ENCODE measurements at regions not wholly inside any gene's neighbourhood (a gene's known extent, or its start where the extent isn't known, plus 50 kb on each side); places are given as distances from the start of the nearest gene placed in this dataset.

GRCh38 chr17:79453481-79453880 is 157.4 kb downstream of the RBFOX3 start:
- Histone ChIP-seq H3K27me3 (peaks cover 12% of the 10 kb centered on the region), H3K27ac (no peak overlapping the region), H3K4me3 (no peak overlapping the region), H3K36me3 (no peaks in the 10 kb centered on the region), H3K4me1 (no peaks in the 10 kb centered on the region), H3K9me3 (no peaks in the 10 kb centered on the region)
- ATAC-seq, result no peak
- no CpG with 5 or more reads among the region's 6 CpGs for WGBS, 2 donors (ENCODE audit: low coverage in 1 of 2)
- TF ChIP-seq EP300 (IDR thresholded peaks at IDR 0.05) (no peak), CTCF (IDR thresholded peaks at IDR 0.05) (no peak), POLR2A (IDR thresholded peaks at IDR 0.05) (no peak), POLR2AphosphoS5 (IDR thresholded peaks at IDR 0.05) (no peak)

- no peak overlapping the region for H3K4me3 ChIP-seq
- WGBS, 2 donors (ENCODE audit: low coverage in 1 of 2), result 60 to 80% methylated on average over 1 to 2 of the region's 11 CpGs
- H3K27ac ChIP-seq, result no peak overlapping the region
- ATAC-seq, result no peak
- peaks cover 12% of the 10 kb centered on the region for H3K27me3 ChIP-seq
- H3K4me1 ChIP-seq, result no peaks in the 10 kb centered on the region
- H3K9me3 ChIP-seq, result no peaks in the 10 kb centered on the region
- TF ChIP-seq POLR2A (IDR thresholded peaks at IDR 0.05) (no peak), EP300 (IDR thresholded peaks at IDR 0.05) (no peak), POLR2AphosphoS5 (IDR thresholded peaks at IDR 0.05) (no peak), CTCF (IDR thresholded peaks at IDR 0.05) (no peak)
- H3K36me3 ChIP-seq, result no peaks in the 10 kb centered on the region
Observed at GRCh38 chr17:79452706-79453105, 158.1 kb downstream of the RBFOX3 start.

- H3K27me3 ChIP-seq, result peaks cover 12% of the 10 kb centered on the region
- TF ChIP-seq POLR2A (IDR thresholded peaks at IDR 0.05) (no peak), POLR2AphosphoS5 (IDR thresholded peaks at IDR 0.05) (no peak), CTCF (IDR thresholded peaks at IDR 0.05) (no peak)
- no peak overlapping the region for H3K27ac ChIP-seq
- H3K4me3 ChIP-seq, result no peak overlapping the region
- no peaks in the 10 kb centered on the region for H3K9me3 ChIP-seq
- ATAC-seq, result no peak
- no peaks in the 10 kb centered on the region for H3K36me3 ChIP-seq
- H3K4me1 ChIP-seq, result no peaks in the 10 kb centered on the region
- 77 to 91% methylated on average over 7 of the region's 7 CpGs for WGBS, 2 donors (ENCODE audit: low coverage in 1 of 2)
Observed at GRCh38 chr17:79451167-79451566, 159.7 kb downstream of the RBFOX3 start.

- WGBS, 2 donors (ENCODE audit: low coverage in 1 of 2), result 75 to 87% methylated on average over 4 to 6 of the region's 12 CpGs
Observed at GRCh38 chr17:79446399-79447009, 164.3 kb downstream of the RBFOX3 start.

More at GRCh38 chr17:79446399-79447009, 164.3 kb downstream of the RBFOX3 start:
- no peak for ATAC-seq
- H3K36me3 ChIP-seq, result no peaks in the 10 kb centered on the region
- H3K4me3 ChIP-seq, result no peak overlapping the region
- no peaks in the 10 kb centered on the region for H3K9me3 ChIP-seq
- no peaks in the 10 kb centered on the region for H3K4me1 ChIP-seq
- TF ChIP-seq CTCF (IDR thresholded peaks at IDR 0.05) (no peak), EP300 (IDR thresholded peaks at IDR 0.05) (no peak), POLR2A (IDR thresholded peaks at IDR 0.05) (no peak), POLR2AphosphoS5 (IDR thresholded peaks at IDR 0.05) (no peak)
- no peaks in the 10 kb centered on the region for H3K27me3 ChIP-seq
- H3K27ac ChIP-seq, result no peak overlapping the region
